IPS DF 4.7 (cell line): ENCODE measurements at regions not wholly inside any gene's neighbourhood (a gene's known extent, or its start where the extent isn't known, plus 50 kb on each side); places are given as distances from the start of the nearest gene placed in this dataset.

Experiments used
- DNase-seq: peaks from one replicate; pipeline ENCODE4 v3.0.0-alpha.2; 2013; ENCODE audit warnings: low spot score; ENCODE audit errors: extremely low read depth

- DNase-seq: no peak
Measured at GRCh38 chr5:124467745-124468144, 278.7 kb downstream of the ZNF608 start.

DNA sequence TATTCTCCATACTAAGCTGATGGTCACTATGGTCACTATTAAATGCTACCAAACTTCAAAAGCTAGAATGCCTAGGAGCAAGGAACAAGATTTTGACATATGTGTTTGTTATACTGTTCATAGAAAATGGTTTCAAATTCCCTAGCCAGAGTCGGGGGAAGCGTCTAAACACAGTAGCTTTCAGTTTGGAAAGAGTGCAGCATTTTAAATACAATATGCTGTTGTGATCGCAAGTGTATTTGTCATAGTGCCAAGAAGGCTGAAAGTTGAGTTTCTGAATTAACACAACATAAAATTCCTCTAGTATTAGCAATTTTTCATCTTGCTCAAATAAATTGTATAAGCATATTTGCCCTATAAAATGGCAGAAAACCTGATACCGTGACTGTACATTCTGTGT, 280.4 kb downstream of the ZNF608 start:
- DNase-seq: no peak

GRCh38 chr5:124463851-124464250, 282.6 kb downstream of the ZNF608 start:
- DNase-seq: no peak

DNA sequence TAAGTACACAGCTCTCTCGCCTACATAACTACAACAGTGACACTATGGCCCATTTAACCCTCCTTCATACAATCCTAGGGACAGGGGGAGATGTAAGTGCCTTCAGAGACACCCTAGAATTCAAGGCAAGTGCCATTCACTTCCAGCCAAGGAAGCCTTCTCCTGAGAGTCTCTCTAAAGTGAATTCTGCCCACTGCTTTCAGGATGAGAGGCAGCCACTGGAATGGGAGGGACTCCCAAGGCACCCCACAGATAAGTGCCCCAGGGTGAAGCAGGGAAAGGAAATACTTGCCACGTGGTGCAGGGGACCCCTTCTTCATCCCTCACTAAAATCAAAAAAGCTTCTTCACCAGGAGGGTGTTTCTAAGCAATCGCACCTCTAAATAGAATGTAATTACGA, 283.7 kb downstream of the ZNF608 start:
- DNase-seq: no peak

DNA sequence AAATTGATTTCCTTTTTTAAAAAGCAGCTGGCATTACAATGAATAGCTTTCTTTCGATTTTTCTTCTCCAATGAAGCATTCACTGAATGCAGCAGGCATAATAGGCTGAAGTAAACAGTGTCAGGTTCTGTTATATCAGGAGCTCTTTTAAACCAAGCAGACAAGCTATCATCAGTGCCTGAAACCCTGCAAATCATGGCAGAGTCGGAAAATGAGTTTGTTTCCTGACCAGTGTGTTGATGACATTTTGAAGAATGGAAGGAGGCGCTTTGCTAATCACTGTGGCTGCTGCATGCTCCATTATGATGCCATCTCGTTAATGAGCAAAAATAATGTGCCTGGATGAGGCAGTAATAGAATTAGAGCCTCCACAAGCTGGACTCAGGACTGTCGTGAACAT, 284.5 kb downstream of the ZNF608 start:
- DNase-seq: no peak

GRCh38 chr5:124461157-124461556, 285.3 kb downstream of the ZNF608 start:
- DNase-seq: no peak

- DNase-seq: no peak
Measured at GRCh38 chr5:124460642-124461041, 285.8 kb downstream of the ZNF608 start.

GRCh38 chr5:124459984-124460383, 286.5 kb downstream of the ZNF608 start:
- no peak for DNase-seq

GRCh38 chr5:124457901-124458300, 288.5 kb downstream of the ZNF608 start:
- DNase-seq: no peak

DNA sequence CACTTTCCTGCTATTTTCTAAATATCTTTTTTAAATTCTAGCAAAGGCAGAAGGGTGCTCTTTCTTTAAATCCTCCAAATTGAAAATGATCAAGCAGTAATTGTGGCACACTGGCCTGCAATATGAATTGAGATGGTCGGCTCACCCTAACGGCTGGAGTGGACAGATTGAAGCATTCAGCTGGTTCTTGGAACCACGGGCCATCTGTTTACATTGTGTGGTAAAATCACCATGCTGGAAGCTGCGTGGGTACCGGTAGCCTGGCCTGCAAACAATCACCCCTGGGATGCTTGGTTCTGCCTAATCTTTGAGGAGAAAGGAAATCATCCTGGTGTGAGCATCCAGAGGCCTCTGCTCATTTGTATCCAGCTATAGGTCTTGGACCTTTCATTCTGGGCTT, 289.3 kb downstream of the ZNF608 start:
- no peak for DNase-seq

DNA sequence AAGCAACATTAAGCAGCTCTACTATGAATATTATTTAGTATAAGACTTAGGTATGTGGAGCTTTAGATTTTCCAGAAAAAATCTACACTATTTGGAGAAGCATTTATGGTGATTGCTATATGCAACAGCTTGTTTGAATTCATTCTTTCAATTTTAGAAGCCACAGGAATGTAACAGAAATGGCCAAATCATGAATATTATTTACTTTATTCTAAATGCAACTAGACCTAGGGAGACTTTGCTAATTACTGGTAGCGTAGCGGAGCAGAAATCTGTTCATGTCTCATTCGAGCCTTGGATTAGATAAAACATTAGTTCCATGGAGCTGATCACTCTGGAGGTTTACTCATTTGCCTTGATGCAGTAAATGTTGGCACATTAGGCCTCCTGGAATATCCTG, 290.2 kb downstream of the ZNF608 start:
- no peak for DNase-seq

GRCh38 chr5:124454081-124454480, 292.4 kb downstream of the ZNF608 start:
- no peak for DNase-seq

- no peak for DNase-seq
Measured at GRCh38 chr5:124453221-124454051, 293.0 kb downstream of the ZNF608 start.

GRCh38 chr5:124452412-124452811, 294.0 kb downstream of the ZNF608 start:
- no peak for DNase-seq

GRCh38 chr5:124451721-124452383, 294.6 kb downstream of the ZNF608 start:
- no peak for DNase-seq

GRCh38 chr5:124446120-124446519, 300.3 kb downstream of the ZNF608 start:
- no peak for DNase-seq

- no peak for DNase-seq
Measured at GRCh38 chr5:124445070-124445619, 301.3 kb downstream of the ZNF608 start.

DNA sequence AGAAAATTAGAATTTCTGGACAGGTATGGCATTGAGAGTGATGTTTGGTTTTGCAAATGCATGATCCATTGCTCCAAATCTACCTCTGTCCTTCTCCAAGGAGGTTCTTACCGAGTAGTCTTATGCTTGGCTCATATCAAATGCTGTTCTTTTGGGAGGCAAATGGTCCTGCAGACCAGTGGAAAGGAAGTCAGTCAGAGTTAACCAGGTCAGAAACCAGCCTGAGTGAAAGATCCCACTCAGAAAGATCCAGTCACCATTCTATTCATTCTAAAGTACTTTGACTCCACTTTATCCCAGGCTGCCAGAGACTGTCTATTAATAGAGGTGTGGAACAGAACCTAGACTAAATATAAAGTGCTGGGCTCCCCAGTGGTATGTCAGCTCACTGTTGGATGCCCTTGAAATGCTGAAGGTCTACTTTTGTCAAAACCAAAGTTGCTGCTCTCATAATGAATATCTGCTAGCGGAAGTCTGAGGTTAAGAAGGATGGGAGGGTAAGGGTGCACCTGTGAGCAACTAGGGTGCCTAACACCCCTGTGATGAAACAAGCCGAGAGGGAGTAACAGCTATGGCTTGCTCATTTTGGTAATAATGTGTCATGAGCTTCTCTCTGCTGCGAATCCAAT, 302.2 kb downstream of the ZNF608 start:
- DNase-seq: no peak

DNA sequence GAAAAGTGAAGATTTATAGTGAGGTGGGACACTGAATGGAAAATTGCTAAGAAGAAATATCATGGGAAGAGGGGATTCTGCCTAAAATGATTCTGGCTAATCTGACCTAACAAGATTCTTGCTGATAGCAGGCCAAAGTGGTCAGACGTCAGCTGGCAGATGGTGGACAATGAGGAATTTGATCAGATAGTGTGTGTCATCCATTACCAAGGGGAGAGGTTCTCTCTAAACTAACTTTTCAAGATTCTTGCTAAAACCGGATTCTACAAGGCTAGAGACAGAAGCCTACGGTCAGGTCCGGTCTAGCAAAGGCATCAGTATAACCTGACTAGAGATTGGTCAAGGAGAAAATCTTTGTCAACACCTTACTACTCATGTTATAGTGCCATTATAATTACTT, 306.0 kb downstream of the ZNF608 start:
- no peak for DNase-seq

DNA sequence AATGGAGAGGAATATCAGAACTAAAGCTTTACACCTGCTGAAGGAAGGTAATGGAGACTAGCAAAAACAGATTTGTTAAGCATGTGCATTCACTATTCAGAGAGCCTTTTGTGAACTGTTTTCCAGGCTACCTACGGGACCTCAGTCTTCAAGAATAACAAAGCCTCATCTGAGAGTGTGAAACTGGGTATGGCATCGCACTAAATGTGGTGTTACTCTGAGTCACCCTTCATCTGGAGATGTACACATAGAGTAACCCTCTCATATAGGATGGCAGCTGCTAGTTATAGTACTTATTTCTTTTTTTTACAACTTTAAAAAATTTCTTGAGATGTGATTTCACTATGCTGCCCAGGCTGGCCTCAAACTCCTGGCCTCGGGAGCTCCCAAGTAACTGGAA, 306.8 kb downstream of the ZNF608 start:
- DNase-seq: no peak

DNA sequence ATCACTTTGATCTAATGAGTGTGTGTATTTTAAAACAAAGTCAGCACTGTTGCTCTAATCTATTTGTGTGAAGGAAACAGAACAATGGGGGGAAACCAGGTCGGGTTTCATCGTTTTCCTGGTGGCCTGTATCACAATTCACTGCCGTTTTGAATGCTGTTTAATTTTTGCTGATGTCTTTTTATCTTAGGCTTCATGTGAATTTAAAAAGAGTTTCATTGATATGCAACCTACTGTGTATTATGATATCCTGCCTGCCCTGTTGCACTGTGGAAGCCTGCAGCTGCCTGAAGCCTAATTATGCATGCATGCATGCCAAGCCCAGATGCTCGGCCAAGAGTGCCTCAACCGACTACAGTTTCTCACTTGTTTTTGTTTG, 307.5 kb downstream of the ZNF608 start:
- no peak for DNase-seq
